Neural progenitor cell (in vitro differentiated cells): ENCODE measurements at regions not wholly inside any gene's neighbourhood (a gene's known extent, or its start where the extent isn't known, plus 50 kb on each side); places are given as distances from the start of the nearest gene placed in this dataset.

Source experiments
- EZH2phosphoT487 ChIP-seq: fragments of 200-600 bp; sonication (generic); IDR thresholded peaks from 2 replicates; pipeline ENCODE4 v1.6.1; 2017; ENCODE audit warnings: antibody characterized with exemption
- TF ChIP-seq, protein P1 (sequence below): fragments of 200-600 bp; sonication (generic); IDR thresholded peaks from 2 replicates; pipeline ENCODE4 v1.5.1; 2017; ENCODE audit warnings: antibody characterized with exemption, mild to moderate bottlenecking

DNA sequence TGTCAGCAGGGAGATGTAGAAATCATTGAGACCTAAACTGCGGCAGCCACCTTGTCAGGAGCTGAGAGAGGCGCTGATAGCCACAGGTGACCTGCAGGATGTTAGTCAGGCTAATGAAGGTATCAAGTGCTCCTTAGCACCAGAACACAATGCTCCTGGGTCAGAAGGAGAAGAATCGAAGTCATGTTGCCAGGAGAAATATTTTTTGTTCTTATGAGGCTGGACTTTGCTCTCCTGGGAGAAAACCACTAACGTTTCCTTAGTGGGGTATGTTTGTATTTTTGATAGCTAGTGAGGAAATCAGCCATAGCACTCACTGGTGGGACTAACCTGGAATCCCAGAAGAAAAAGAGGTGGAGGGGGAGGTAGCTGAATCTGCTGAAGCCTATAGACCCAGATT, 120.9 kb upstream of the LRFN2 start:
- TF ChIP-seq, protein P1, sequence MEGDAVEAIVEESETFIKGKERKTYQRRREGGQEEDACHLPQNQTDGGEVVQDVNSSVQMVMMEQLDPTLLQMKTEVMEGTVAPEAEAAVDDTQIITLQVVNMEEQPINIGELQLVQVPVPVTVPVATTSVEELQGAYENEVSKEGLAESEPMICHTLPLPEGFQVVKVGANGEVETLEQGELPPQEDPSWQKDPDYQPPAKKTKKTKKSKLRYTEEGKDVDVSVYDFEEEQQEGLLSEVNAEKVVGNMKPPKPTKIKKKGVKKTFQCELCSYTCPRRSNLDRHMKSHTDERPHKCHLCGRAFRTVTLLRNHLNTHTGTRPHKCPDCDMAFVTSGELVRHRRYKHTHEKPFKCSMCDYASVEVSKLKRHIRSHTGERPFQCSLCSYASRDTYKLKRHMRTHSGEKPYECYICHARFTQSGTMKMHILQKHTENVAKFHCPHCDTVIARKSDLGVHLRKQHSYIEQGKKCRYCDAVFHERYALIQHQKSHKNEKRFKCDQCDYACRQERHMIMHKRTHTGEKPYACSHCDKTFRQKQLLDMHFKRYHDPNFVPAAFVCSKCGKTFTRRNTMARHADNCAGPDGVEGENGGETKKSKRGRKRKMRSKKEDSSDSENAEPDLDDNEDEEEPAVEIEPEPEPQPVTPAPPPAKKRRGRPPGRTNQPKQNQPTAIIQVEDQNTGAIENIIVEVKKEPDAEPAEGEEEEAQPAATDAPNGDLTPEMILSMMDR, result no peak
- TF ChIP-seq EZH2phosphoT487, result no peak
